HCT116 (cell line): ENCODE measurements at regions not wholly inside any gene's neighbourhood (a gene's known extent, or its start where the extent isn't known, plus 50 kb on each side); places are given as distances from the start of the nearest gene placed in this dataset.

Experiments
- ATAC-seq: fragments of 200-7000 bp; cut with Tn5 transposase; 2 replicates; pipeline ENCODE4 v1.9.1; 2020; ENCODE audit warnings: mild to moderate bottlenecking, moderate library complexity
- BruUV-seq: library from RNA; stranded (reverse); fragments of 400-500 nt; replicated peaks from 2 replicates; lab custom pipeline; 2021; lab: Mats Ljungman, UMichigan
- CTCF ChIA-PET: fragments of 300-600 bp; sonication (Branson Sonifier 250); formaldehyde crosslinking; loops from one replicate; lab custom pipeline; 2021; ENCODE audit warnings: antibody characterized with exemption; lab: Charles Lee
- POLR2A ChIA-PET: fragments of 300-600, 350-600 bp; sonication (Branson Sonifier 250); formaldehyde crosslinking; loops from one replicate; lab custom pipeline; 2021; ENCODE audit warnings: antibody characterized with exemption; lab: Charles Lee
- RAD21 ChIA-PET, 2 experiments: fragments of 300-600 bp; sonication (Branson Sonifier 250); formaldehyde crosslinking; loops; one replicate each; lab custom pipeline; 2023; ENCODE audit warnings: low total read pairs in 2 of 2; ENCODE audit not compliant: uncharacterized antibody in 2 of 2, unreplicated experiment in 2 of 2, low non-redundant PET in 1 of 2; lab: Charles Lee
- DNase-seq: peaks from one replicate; pipeline ENCODE4 v3.0.0-alpha.2; 2010; ENCODE audit warnings: low read depth, low spot score
- H2AFZ ChIP-seq: fragments of 200-600 bp; shearing (Covaris generic), sonication (generic); 2 replicates; pipeline ENCODE4 v1.6.1; 2017; ENCODE audit warnings: low read depth, mixed run types, mixed read lengths, antibody characterized with exemption, low read length; ENCODE audit not compliant: poor library complexity, severe bottlenecking
- H3K27ac ChIP-seq: 2 replicates; pipeline ENCODE4 v1.5.1; 2012; ENCODE audit warnings: low read depth, low read length
- H3K27me3 ChIP-seq: fragments of 200-600 bp; sonication (generic); 2 replicates; pipeline ENCODE4 v1.6.1; 2016; ENCODE audit warnings: mixed run types, low read length, mixed read lengths; ENCODE audit not compliant: insufficient read depth
- H3K36me3 ChIP-seq, 2 experiments: fragments of 200-500 bp in 1 of 2; fragments of 200-600 bp in 1 of 2; sonication (Bioruptor generic) in 1 of 2; sonication (generic) in 1 of 2; 2 replicates each; pipeline versions ENCODE4 v1.5.1 to v1.6.1; 2014 to 2016; ENCODE audit warnings: low read length in 2 of 2, inconsistent platforms in 1 of 2, mixed read lengths in 1 of 2, mixed run types in 1 of 2; ENCODE audit not compliant: insufficient read depth in 2 of 2, control insufficient read depth in 1 of 2
- H3K4me1 ChIP-seq, 2 experiments: fragments of 200-600 bp in 1 of 2; sonication (generic) in 1 of 2; 2 replicates each; pipeline versions ENCODE4 v1.5.1 to v1.6.1; 2012 to 2017; ENCODE audit warnings: low read length in 2 of 2, inconsistent platforms in 1 of 2, mild to moderate bottlenecking in 1 of 2, mixed read lengths in 1 of 2, mixed run types in 1 of 2, moderate library complexity in 1 of 2; ENCODE audit not compliant: insufficient read depth in 2 of 2, control insufficient read depth in 1 of 2
- H3K4me2 ChIP-seq: fragments of 200-600 bp; sonication (generic); 2 replicates; pipeline ENCODE4 v1.6.1; 2017; ENCODE audit warnings: mixed run types, low read length, mixed read lengths
- H3K4me3 ChIP-seq, 2 experiments: fragments of 200-600 bp in 1 of 2; sonication (generic) in 1 of 2; replicated peaks in 1 of 2; 2 replicates each; pipeline ENCODE4 v1.5.1; 2011 to 2016; ENCODE audit warnings: low read length in 2 of 2, control low read depth in 1 of 2, low read depth in 1 of 2, mild to moderate bottlenecking in 1 of 2, mixed read lengths in 1 of 2, mixed run types in 1 of 2
- H3K79me2 ChIP-seq: fragments of 200-600 bp; sonication (generic); 2 replicates; pipeline ENCODE4 v1.6.1; 2017; ENCODE audit warnings: mild to moderate bottlenecking, mixed run types, low read length, moderate library complexity, mixed read lengths; ENCODE audit not compliant: insufficient read depth
- H3K9ac ChIP-seq: fragments of 200-600 bp; sonication (generic); 2 replicates; pipeline ENCODE4 v1.6.1; 2016; ENCODE audit warnings: low read length, mixed read lengths
- H3K9me2 ChIP-seq: fragments of 200-600 bp; sonication (generic), shearing (Covaris generic); 2 replicates; pipeline ENCODE4 v1.6.1; 2017; ENCODE audit warnings: mixed run types, mild to moderate bottlenecking, moderate library complexity; ENCODE audit not compliant: insufficient read depth
- H3K9me3 ChIP-seq, 2 experiments: fragments of 200-500 bp in 1 of 2; fragments of 200-600 bp in 1 of 2; sonication (Bioruptor generic) in 1 of 2; sonication (generic) in 1 of 2; 2 replicates each; pipeline ENCODE4 v1.6.1; 2014 to 2017; ENCODE audit warnings: low read length in 2 of 2, mixed read lengths in 2 of 2, inconsistent platforms in 1 of 2, low read depth in 1 of 2, mild to moderate bottlenecking in 1 of 2, mixed run types in 1 of 2, moderate library complexity in 1 of 2; ENCODE audit not compliant: control insufficient read depth in 1 of 2, insufficient read depth in 1 of 2
- H4K20me1 ChIP-seq: fragments of 200-600 bp; sonication (generic), shearing (Covaris generic); 2 replicates; pipeline ENCODE4 v1.6.1; 2017; ENCODE audit warnings: mixed run types, mild to moderate bottlenecking, moderate library complexity; ENCODE audit not compliant: insufficient read depth
- ATF3 ChIP-seq: IDR thresholded peaks from 2 replicates; pipeline ENCODE4 v1.6.1; 2012
- CEBPB ChIP-seq: IDR thresholded peaks from 2 replicates; pipeline ENCODE4 v1.6.1; 2012; ENCODE audit warnings: low read depth
- CTCF ChIP-seq, 3 experiments: fragments of 200-600 bp in 1 of 3; sonication (generic) in 1 of 3; IDR thresholded peaks in 2 of 3; conservative IDR thresholded peaks in 1 of 3; 2 replicates each; pipeline ENCODE4 v1.5.1; 2012 to 2017; ENCODE audit warnings: low read depth in 2 of 3, low read length in 2 of 3, antibody characterized with exemption in 1 of 3, borderline replicate concordance in 1 of 3, control low read depth in 1 of 3, mild to moderate bottlenecking in 1 of 3, mixed read lengths in 1 of 3, mixed run types in 1 of 3, moderate library complexity in 1 of 3; ENCODE audit not compliant: insufficient read depth in 1 of 3
- ELF1 ChIP-seq: IDR thresholded peaks from 2 replicates; pipeline ENCODE4 v1.6.1; 2012; ENCODE audit warnings: low read depth, borderline replicate concordance
- EZH2 ChIP-seq: fragments of 200-600 bp; sonication (generic); IDR thresholded peaks from 2 replicates; pipeline ENCODE4 v1.6.1; 2017; ENCODE audit warnings: antibody characterized with exemption, mixed run types
- FOSL1 ChIP-seq: IDR thresholded peaks from 2 replicates; pipeline ENCODE4 v1.6.1; 2012; ENCODE audit warnings: low read depth
- JUND ChIP-seq: IDR thresholded peaks from 2 replicates; pipeline ENCODE4 v1.6.1; 2012
- MAX ChIP-seq: IDR thresholded peaks from 2 replicates; pipeline ENCODE4 v1.6.1; 2012
- POLR2A ChIP-seq: IDR thresholded peaks from 2 replicates; pipeline ENCODE4 v1.7.0; 2011; ENCODE audit warnings: borderline replicate concordance; ENCODE audit not compliant: insufficient read depth, insufficient read length; ENCODE audit errors: extremely low read depth
- POLR2AphosphoS5 ChIP-seq: IDR thresholded peaks from 2 replicates; pipeline ENCODE4 v1.6.1; 2011; ENCODE audit warnings: mild to moderate bottlenecking, low read depth, low read length, moderate library complexity
- RAD21 ChIP-seq: IDR thresholded peaks from 2 replicates; pipeline ENCODE4 v1.6.1; 2012; ENCODE audit warnings: low read depth, mild to moderate bottlenecking
- REST ChIP-seq: IDR thresholded peaks from 2 replicates; pipeline ENCODE4 v1.6.1; 2012; ENCODE audit warnings: low read depth
- SIN3A ChIP-seq: IDR thresholded peaks from 2 replicates; pipeline ENCODE4 v1.6.1; 2012; ENCODE audit warnings: low read depth
- TCF7L2 ChIP-seq: IDR thresholded peaks from 2 replicates; pipeline ENCODE4 v1.7.0; 2011; ENCODE audit warnings: borderline replicate concordance, inconsistent platforms; ENCODE audit not compliant: insufficient read depth, insufficient read length; ENCODE audit errors: extremely low read depth
- YY1 ChIP-seq: IDR thresholded peaks from 2 replicates; pipeline ENCODE4 v1.6.1; 2011; ENCODE audit warnings: low read length, low read depth, moderate library complexity, mild to moderate bottlenecking; ENCODE audit not compliant: insufficient replicate concordance; ENCODE audit errors: extremely low read depth
- ZBTB33 ChIP-seq: IDR thresholded peaks from 2 replicates; pipeline ENCODE4 v1.6.1; 2011; ENCODE audit warnings: mild to moderate bottlenecking, low read length, moderate library complexity; ENCODE audit not compliant: insufficient replicate concordance; ENCODE audit errors: extremely low read depth
- ZFX ChIP-seq: fragments of 450-650 bp; IDR thresholded peaks from 2 replicates; pipeline ENCODE4 v1.6.1; 2017
- intact Hi-C: fragments of 100-400 bp; cut with micrococcal nuclease; formaldehyde crosslinking; loops from 2 replicates; pipeline ENCODE4 v1.10.0; 2022

GRCh38 chr11:119903389-119903788 lies 174.4 kb upstream of the NECTIN1 start:
- no peak overlapping the region for H2AFZ ChIP-seq
- TF ChIP-seq REST (no peak), MAX (no peak), ATF3 (no peak), POLR2AphosphoS5 (no peak), RAD21 (no peak), POLR2A (no peak), CTCF (IDR thresholded peaks at IDR 0.05 in 2 of 3, conservative IDR thresholded peaks at IDR 0.05 in 1 of 3; ENCODE audit: borderline replicate concordance in 1 of 3, insufficient read depth in 1 of 3, low read depth in 2 of 3, low read length in 2 of 3) (no peak), FOSL1 (no peak), CEBPB (no peak), SIN3A (no peak), JUND (no peak), ZFX (no peak), ZBTB33 (no peak), YY1 (no peak), TCF7L2 (no peak), EZH2 (no peak), ELF1 (no peak)
- TF ChIP-seq, all 23 proteins: peak for 0
- Histone ChIP-seq H3K9ac (no peak overlapping the region), H3K27me3 (peaks cover 21% of the 10 kb centered on the region; the same call in 1 of the 2 replicates), H3K9me2 (no peaks in the 10 kb centered on the region), H4K20me1 (no peaks in the 10 kb centered on the region), H3K36me3 (no peaks in the 10 kb centered on the region), H3K4me2 (no peak overlapping the region), H3K9me3 (no peaks in the 10 kb centered on the region), H3K79me2 (no peaks in the 10 kb centered on the region), H3K27ac (no peak overlapping the region), H3K4me3 (no peak overlapping the region), H3K4me1 (no peaks in the 10 kb centered on the region)
- POLR2A ChIA-PET = no interaction called here
- ATAC-seq = no peak
- intact Hi-C loops = no loop called here
- no peak for DNase-seq
- CTCF ChIA-PET = no interaction called here
- RAD21 ChIA-PET = no interaction called here
- BruUV-seq = no TSS peak
